ENCODE measurements at regions not wholly inside any gene's neighbourhood (a gene's known extent, or its start where the extent isn't known, plus 50 kb on each side); places are given as distances from the start of the nearest gene placed in this dataset.

DNA sequence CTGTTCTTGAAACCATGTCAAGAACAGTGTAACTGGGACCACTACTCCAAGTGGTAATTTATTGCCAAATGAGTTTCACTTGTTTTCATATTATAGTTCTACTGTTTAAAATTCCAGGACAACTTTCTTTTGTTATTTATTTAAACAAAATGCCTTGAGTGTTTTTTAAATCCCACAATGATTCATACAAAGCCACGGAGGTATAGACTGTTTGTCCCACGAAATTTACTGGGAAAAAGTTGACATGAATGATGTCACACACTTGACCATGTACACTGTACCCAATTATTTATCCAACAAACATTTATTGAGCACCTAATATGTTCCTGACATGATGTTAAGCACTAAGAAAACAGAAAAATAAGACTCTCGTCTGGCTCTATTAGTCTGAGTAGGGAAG, 243.9 kb upstream of the SIX2 start:
- no peak for DNase-seq (ENCODE audit: low spot score)
- TF ChIP-seq, protein P1, sequence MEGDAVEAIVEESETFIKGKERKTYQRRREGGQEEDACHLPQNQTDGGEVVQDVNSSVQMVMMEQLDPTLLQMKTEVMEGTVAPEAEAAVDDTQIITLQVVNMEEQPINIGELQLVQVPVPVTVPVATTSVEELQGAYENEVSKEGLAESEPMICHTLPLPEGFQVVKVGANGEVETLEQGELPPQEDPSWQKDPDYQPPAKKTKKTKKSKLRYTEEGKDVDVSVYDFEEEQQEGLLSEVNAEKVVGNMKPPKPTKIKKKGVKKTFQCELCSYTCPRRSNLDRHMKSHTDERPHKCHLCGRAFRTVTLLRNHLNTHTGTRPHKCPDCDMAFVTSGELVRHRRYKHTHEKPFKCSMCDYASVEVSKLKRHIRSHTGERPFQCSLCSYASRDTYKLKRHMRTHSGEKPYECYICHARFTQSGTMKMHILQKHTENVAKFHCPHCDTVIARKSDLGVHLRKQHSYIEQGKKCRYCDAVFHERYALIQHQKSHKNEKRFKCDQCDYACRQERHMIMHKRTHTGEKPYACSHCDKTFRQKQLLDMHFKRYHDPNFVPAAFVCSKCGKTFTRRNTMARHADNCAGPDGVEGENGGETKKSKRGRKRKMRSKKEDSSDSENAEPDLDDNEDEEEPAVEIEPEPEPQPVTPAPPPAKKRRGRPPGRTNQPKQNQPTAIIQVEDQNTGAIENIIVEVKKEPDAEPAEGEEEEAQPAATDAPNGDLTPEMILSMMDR (IDR thresholded peaks at IDR 0.05; ENCODE audit: extremely low read depth, insufficient read depth, missing control alignments): no peak
- in situ Hi-C loops (cut with MboI; ENCODE audit: low pct_unique_long_range_greater_than_20kb, low sequenced_read_pairs, unreplicated experiment): no loop called here

DNA sequence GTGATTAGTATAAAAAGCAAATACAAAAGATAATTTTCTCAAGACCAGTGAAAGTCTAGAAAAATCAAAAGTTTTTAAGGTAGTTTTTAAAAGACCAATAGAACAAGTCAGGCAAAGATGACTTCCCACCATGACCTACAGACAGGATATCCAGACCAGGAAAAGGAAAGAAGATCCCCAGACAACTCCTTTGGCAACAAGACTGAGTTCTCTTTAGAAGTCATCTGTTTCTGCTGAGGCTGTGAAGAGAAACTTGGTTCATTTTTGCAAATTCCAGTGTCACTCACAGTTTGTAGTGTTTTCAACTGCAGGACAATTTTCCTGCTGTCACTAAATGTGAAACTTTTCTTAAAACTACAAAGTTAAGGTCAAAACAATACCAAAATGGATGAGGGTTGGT, 240.9 kb upstream of the SIX2 start:
- no peak for DNase-seq (ENCODE audit: low spot score)
- TF ChIP-seq, protein P1 (IDR thresholded peaks at IDR 0.05; ENCODE audit: extremely low read depth, insufficient read depth, missing control alignments): no peak
- in situ Hi-C loops (cut with MboI; ENCODE audit: low pct_unique_long_range_greater_than_20kb, low sequenced_read_pairs, unreplicated experiment): no loop called here

DNA sequence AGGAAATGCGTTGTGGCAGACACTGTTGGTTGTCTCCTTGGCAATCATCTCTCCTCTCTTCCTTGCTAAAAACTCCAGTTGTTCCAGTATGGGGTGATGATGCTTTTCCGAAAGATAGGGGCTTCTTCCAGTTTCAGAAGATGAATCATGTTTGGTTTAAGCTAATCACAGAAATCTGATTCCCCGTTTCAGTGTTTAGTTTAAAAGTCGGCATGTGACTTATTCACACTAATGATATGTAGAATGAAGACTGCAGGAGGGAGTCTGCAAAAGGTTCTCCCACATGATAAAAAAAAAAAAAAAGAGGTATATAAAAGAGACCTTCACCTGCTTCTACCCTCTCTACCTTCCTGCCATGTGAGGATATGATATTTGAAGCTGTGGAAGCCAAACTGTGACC, 239.0 kb upstream of the SIX2 start:
- no peak for DNase-seq (ENCODE audit: low spot score)
- TF ChIP-seq, protein P1 (IDR thresholded peaks at IDR 0.05; ENCODE audit: extremely low read depth, insufficient read depth, missing control alignments): no peak
- in situ Hi-C loops (cut with MboI; ENCODE audit: low pct_unique_long_range_greater_than_20kb, low sequenced_read_pairs, unreplicated experiment): no loop called here

DNA sequence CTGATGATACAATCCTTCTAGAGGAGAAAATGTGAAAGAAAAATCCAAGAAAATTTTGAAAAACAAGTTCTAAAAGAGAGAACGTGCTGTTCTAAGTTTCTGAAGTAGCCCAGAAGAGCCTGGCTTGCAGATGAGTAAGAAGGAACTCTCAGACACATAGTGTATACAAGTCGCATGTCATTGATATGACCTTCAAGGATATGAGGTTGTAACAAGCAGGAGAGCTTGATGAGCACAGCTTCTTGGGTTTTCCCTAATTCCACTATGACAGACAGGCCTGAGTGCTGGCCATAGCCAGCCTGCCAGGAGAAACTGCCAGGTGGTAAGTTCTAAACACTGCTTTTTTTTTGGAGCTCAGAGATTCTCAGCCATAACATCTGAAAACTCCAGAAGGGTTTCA, 235.7 kb upstream of the SIX2 start:
- in situ Hi-C loops (cut with MboI; ENCODE audit: low pct_unique_long_range_greater_than_20kb, low sequenced_read_pairs, unreplicated experiment): no loop called here
- TF ChIP-seq, protein P1 (IDR thresholded peaks at IDR 0.05; ENCODE audit: extremely low read depth, insufficient read depth, missing control alignments): no peak
- no peak for DNase-seq (ENCODE audit: low spot score)

DNA sequence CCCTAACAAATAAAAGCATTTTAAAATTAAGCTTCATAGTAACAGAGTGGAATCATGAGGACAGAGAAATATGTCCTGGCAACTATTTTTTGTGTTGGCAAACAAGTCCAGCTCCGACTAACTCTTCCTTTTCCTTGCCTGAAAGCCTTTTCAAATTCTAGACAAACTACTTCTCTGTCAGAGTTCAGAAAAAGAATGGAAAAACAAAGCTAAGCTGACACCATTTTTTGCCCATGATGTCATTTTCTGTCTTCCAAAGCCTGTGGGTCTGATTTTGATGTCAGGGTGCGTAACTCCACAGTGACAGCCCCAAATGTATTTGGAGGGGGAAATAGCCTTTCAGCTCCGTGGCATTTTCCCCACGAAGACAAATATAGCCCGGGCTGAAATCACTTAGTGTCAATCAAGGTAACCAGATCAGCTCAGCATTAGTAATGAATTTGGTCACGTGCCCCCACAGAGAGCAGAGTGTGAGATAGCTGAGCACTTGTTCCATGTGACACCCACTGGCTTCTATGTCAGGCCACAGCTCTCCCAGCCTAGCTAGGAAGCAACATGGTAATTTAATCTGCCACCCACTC, 233.0 kb upstream of the SIX2 start:
- in situ Hi-C loops (cut with MboI; ENCODE audit: low pct_unique_long_range_greater_than_20kb, low sequenced_read_pairs, unreplicated experiment): no loop called here
- DNase-seq (ENCODE audit: low spot score): no peak
- TF ChIP-seq, protein P1 (IDR thresholded peaks at IDR 0.05; ENCODE audit: extremely low read depth, insufficient read depth, missing control alignments): no peak

DNA sequence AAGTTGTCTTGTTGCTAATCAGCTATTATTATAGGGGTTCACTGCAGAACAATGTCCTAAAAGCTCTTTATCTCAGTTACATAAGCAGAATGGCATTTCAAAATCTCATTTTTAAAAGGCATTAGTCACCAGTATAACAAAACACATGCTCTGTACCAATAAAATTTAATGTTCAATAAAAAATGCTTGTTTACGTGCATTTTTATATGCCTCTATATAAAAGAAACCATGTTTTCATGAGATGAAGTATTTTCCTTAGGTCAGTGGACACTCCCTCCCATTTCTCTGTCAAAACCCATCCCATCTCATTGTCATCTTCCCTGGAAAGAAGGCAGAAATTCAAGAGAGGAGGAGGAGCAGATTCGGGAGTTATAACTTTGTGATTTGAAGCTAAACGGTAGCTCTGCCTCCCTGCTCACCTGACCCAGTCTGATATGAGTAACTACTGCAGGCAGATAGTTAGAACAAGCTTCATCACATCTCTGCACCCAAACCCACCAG, 231.9 kb upstream of the SIX2 start:
- in situ Hi-C loops (cut with MboI; ENCODE audit: low pct_unique_long_range_greater_than_20kb, low sequenced_read_pairs, unreplicated experiment): no loop called here
- TF ChIP-seq, protein P1 (IDR thresholded peaks at IDR 0.05; ENCODE audit: extremely low read depth, insufficient read depth, missing control alignments): no peak
- DNase-seq (ENCODE audit: low spot score): no peak
